ENCODE measurements at regions not wholly inside any gene's neighbourhood (a gene's known extent, or its start where the extent isn't known, plus 50 kb on each side); places are given as distances from the start of the nearest gene placed in this dataset.

- TF ChIP-seq CTCF (IDR thresholded peaks at IDR 0.05) (no peak), POLR2A (IDR thresholded peaks at IDR 0.05) (no peak)
These were observed 772.3 kb upstream of the GHITM start for GRCh38 chr10:83367036-83367435.
